ENCODE measurements at regions not wholly inside any gene's neighbourhood (a gene's known extent, or its start where the extent isn't known, plus 50 kb on each side); places are given as distances from the start of the nearest gene placed in this dataset.

GRCh38 chr1:189782295-189782694 is 695.4 kb downstream of the BRINP3 start:
- TF ChIP-seq CTCF (IDR thresholded peaks at IDR 0.05; ENCODE audit: insufficient read depth, low read length, poor library complexity, severe bottlenecking): no peak
- no peaks in the 10 kb centered on the region for H3K36me3 ChIP-seq (ENCODE audit: control insufficient read depth, insufficient read depth, low read length)
- H3K4me3 ChIP-seq (replicated peaks; ENCODE audit: low read depth, low read length): no peak overlapping the region
- H3K27me3 ChIP-seq (replicated peaks; ENCODE audit: control insufficient read depth, insufficient read depth, low read length): no peaks in the 10 kb centered on the region
- DNase-seq (ENCODE audit: extremely low read depth, insufficient read length): no peak

DNA sequence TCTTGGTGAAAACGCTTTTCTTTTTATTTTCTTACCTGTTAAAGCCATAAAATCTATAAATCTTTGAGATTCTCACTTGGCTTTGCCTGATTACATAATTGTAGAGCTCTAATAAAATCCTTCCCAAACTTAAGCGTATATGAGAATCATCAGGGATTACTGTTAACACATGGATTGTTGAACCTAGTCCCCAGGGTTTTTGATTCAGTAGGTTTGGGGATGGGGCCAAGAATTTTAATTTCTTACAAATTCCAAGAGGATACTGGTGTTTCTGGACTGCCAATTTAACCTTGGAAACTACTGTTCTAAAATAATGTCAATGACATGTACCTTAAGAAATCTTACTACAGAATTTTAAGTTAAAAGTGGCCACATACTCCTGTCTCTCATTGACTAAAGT is 694.2 kb downstream of the BRINP3 start:
- Histone ChIP-seq H3K4me3 (replicated peaks; ENCODE audit: low read depth, low read length) (no peak overlapping the region), H3K36me3 (ENCODE audit: control insufficient read depth, insufficient read depth, low read length) (no peaks in the 10 kb centered on the region), H3K27me3 (replicated peaks; ENCODE audit: control insufficient read depth, insufficient read depth, low read length) (no peaks in the 10 kb centered on the region)
- no peak for TF ChIP-seq CTCF (IDR thresholded peaks at IDR 0.05; ENCODE audit: insufficient read depth, low read length, poor library complexity, severe bottlenecking)
- DNase-seq (ENCODE audit: extremely low read depth, insufficient read length): no peak

- DNase-seq (ENCODE audit: extremely low read depth, insufficient read length): no peak
- H3K36me3 ChIP-seq (ENCODE audit: control insufficient read depth, insufficient read depth, low read length): no peaks in the 10 kb centered on the region
These were observed 690.9 kb downstream of the BRINP3 start for GRCh38 chr1:189786761-189787160.

GRCh38 chr1:189787201-189787600 is 690.5 kb downstream of the BRINP3 start:
- H3K27me3 ChIP-seq (replicated peaks; ENCODE audit: control insufficient read depth, insufficient read depth, low read length): no peaks in the 10 kb centered on the region
- H3K36me3 ChIP-seq (ENCODE audit: control insufficient read depth, insufficient read depth, low read length): no peaks in the 10 kb centered on the region
- DNase-seq (ENCODE audit: extremely low read depth, insufficient read length): no peak
- no peak for TF ChIP-seq CTCF (IDR thresholded peaks at IDR 0.05; ENCODE audit: insufficient read depth, low read length, poor library complexity, severe bottlenecking)
- no peak overlapping the region for H3K4me3 ChIP-seq (replicated peaks; ENCODE audit: low read depth, low read length)

More at GRCh38 chr1:189786761-189787160, 690.9 kb downstream of the BRINP3 start:
- H3K27me3 ChIP-seq (replicated peaks; ENCODE audit: control insufficient read depth, insufficient read depth, low read length): no peaks in the 10 kb centered on the region
- H3K4me3 ChIP-seq (replicated peaks; ENCODE audit: low read depth, low read length): no peak overlapping the region
- TF ChIP-seq CTCF (IDR thresholded peaks at IDR 0.05; ENCODE audit: insufficient read depth, low read length, poor library complexity, severe bottlenecking): no peak

- no peaks in the 10 kb centered on the region for H3K36me3 ChIP-seq (ENCODE audit: control insufficient read depth, insufficient read depth, low read length)
- H3K4me3 ChIP-seq (replicated peaks; ENCODE audit: low read depth, low read length): no peak overlapping the region
- TF ChIP-seq CTCF (IDR thresholded peaks at IDR 0.05; ENCODE audit: insufficient read depth, low read length, poor library complexity, severe bottlenecking): no peak
- no peaks in the 10 kb centered on the region for H3K27me3 ChIP-seq (replicated peaks; ENCODE audit: control insufficient read depth, insufficient read depth, low read length)
- no peak for DNase-seq (ENCODE audit: extremely low read depth, insufficient read length)
These were observed 687.3 kb downstream of the BRINP3 start for GRCh38 chr1:189790335-189790734.

DNA sequence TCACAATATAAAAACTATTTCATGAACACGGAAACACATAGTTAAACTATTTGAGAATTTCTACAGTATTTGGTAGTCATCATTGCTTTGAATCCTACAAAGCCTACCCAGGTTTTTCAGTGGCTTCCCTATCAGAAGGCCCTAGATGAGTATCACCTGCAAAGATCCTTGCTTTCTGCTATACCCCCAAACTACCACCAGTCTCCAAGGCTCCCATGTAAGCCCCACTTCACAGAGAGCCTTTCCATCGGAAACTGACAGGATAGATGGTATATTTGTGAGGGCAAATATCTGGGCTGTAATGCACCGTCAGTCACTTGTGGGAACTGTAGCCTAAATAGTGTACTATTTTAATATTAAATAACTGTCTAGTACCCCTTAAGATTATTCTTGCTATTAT is 674.3 kb downstream of the BRINP3 start:
- no peak overlapping the region for H3K4me3 ChIP-seq (replicated peaks; ENCODE audit: low read depth, low read length)
- H3K36me3 ChIP-seq (ENCODE audit: control insufficient read depth, insufficient read depth, low read length): no peaks in the 10 kb centered on the region
- no peaks in the 10 kb centered on the region for H3K27me3 ChIP-seq (replicated peaks; ENCODE audit: control insufficient read depth, insufficient read depth, low read length)
- TF ChIP-seq CTCF (IDR thresholded peaks at IDR 0.05; ENCODE audit: insufficient read depth, low read length, poor library complexity, severe bottlenecking): no peak
- no peak for DNase-seq (ENCODE audit: extremely low read depth, insufficient read length)

Data from GM06990 (cell line).